NB4 (cell line): ENCODE measurements at regions not wholly inside any gene's neighbourhood (a gene's known extent, or its start where the extent isn't known, plus 50 kb on each side); places are given as distances from the start of the nearest gene placed in this dataset.

ENCODE experiments used
- DNase-seq: peaks from one replicate; pipeline ENCODE4 v3.0.0; 2010; ENCODE audit warnings: low read depth
- H3K4me3 ChIP-seq: one replicate; pipeline ENCODE4 v1.5.1; 2011; ENCODE audit warnings: mild to moderate bottlenecking, low read depth, low read length, moderate library complexity
- MYC ChIP-seq: IDR thresholded peaks from 2 replicates; pipeline ENCODE4 v1.6.1; 2011; ENCODE audit warnings: low read depth, low read length
- POLR2A ChIP-seq: IDR thresholded peaks from 2 replicates; pipeline ENCODE4 v1.6.1; 2011; ENCODE audit warnings: mild to moderate bottlenecking; ENCODE audit not compliant: insufficient read length; ENCODE audit errors: extremely low read depth
- TF ChIP-seq, protein P1 (sequence below): IDR thresholded peaks from one replicate; pipeline ENCODE4 v1.5.1; 2012; ENCODE audit warnings: low read depth, low read length
- TF ChIP-seq, protein P2 (sequence below): IDR thresholded peaks from 2 replicates; pipeline ENCODE4 v1.6.1; 2011; ENCODE audit warnings: low read depth, low read length

DNA sequence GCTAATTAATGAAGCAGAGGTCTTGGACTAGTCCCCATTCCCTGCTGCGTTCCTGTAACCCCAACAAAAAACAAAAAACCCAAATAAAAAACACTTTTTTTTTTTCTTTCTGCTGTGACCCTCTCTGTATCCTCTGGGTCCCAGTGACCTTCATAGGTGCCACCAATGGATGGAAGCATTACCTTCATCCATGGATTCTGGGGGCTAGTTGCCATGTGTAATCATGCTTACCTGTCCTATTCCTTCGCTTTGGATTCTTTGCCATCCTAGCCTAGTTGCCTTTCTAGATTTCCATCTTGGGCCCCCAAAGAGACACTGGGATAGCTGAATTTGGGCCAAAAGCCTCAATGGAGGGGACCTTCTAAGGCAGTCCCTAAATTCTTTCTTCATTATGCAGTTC is 1208.7 kb downstream of the BRINP3 start:
- DNase-seq = peak; percentile 35
- no peak for TF ChIP-seq POLR2A
- TF ChIP-seq, protein P1, sequence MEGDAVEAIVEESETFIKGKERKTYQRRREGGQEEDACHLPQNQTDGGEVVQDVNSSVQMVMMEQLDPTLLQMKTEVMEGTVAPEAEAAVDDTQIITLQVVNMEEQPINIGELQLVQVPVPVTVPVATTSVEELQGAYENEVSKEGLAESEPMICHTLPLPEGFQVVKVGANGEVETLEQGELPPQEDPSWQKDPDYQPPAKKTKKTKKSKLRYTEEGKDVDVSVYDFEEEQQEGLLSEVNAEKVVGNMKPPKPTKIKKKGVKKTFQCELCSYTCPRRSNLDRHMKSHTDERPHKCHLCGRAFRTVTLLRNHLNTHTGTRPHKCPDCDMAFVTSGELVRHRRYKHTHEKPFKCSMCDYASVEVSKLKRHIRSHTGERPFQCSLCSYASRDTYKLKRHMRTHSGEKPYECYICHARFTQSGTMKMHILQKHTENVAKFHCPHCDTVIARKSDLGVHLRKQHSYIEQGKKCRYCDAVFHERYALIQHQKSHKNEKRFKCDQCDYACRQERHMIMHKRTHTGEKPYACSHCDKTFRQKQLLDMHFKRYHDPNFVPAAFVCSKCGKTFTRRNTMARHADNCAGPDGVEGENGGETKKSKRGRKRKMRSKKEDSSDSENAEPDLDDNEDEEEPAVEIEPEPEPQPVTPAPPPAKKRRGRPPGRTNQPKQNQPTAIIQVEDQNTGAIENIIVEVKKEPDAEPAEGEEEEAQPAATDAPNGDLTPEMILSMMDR = no peak
- TF ChIP-seq MYC = no peak
- TF ChIP-seq, protein P2, sequence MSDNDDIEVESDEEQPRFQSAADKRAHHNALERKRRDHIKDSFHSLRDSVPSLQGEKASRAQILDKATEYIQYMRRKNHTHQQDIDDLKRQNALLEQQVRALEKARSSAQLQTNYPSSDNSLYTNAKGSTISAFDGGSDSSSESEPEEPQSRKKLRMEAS = no peak

DNA sequence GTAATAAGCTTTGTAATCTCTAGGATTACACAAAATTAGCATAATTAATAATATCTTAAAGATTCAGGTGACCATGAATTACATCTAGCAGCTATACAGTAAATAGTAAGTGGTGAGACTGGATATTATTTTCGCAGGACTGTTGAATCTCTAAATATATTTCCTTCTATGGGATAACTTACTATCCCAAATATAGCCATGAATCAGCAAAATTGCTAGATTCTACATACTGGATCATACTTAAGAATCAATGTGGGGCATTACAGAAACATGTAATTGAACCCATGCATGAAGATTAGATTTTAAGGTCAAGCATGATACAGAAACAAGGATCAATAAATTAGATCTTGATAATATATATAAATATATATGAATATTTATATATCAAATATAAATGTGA is 1203.4 kb downstream of the BRINP3 start:
- TF ChIP-seq, protein P1 = no peak
- TF ChIP-seq, protein P2 = no peak
- no peak overlapping the region for H3K4me3 ChIP-seq
- DNase-seq = no peak

More for the DNA sequence above, 1208.7 kb downstream of the BRINP3 start:
- H3K4me3 ChIP-seq = no peak overlapping the region

DNA sequence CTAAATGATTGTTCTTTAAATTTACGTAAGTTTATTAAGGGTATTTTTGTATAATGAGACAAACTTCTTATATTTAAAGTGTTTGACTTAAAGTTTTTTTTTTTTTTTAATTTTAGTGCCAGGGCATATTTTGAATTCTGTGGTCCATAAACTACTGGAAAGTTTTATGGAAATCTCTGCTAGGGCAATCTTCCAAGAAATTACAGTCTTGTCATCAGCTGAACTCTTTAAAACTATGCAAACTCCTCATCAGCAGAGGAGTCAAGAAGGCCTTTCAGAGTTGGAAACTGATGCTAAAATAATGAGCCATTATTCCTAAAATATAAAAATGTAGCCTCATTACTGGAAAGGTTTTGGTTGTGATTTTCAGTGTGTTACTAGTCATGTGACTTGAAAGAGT is 1201.9 kb downstream of the BRINP3 start:
- no peak overlapping the region for H3K4me3 ChIP-seq
- no peak for DNase-seq
- TF ChIP-seq, protein P2 = no peak
- TF ChIP-seq MYC (no peak), POLR2A (no peak)
- TF ChIP-seq, protein P1 = no peak

DNA sequence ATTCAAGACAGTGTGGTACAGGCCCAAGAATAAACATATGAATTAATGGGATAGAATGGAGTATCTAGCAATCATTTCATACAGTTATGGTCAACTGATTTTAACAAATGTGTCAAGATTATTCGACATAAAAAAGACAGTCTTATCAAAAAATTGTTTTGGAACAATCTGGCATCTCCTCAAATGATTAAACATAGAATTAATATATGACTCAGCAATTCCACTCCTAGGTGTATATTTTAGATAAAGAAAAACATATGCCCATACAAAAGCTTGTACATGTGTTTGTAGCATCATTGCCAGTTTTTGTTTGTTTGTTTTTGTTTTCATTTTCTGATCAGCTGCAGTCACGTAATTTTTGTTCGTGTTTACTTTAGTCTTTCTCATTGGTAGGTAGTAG is 1188.3 kb downstream of the BRINP3 start:
- H3K4me3 ChIP-seq = no peak overlapping the region
- TF ChIP-seq, protein P2 = no peak
- TF ChIP-seq POLR2A (no peak), MYC (no peak)
- TF ChIP-seq, protein P1 = no peak
- no peak for DNase-seq

DNA sequence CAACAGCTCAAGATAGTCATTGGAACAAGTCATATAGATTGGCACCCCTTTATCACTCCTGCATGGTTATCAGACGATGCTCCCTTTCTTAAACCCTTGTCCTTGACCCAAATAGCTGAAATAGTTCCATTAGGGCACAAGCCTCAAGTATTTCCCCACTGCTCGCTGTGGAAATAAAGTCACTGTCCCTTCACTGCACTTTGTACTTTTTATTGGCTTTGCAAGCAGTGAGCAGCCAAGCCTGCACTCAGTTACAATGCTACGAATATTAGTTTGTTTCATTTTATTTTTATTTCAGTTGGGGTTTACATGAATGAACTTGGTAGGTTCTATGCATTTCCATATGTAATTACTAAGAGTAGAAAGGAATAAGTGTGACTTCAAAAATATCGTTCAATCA is 1176.4 kb downstream of the BRINP3 start:
- no peak for TF ChIP-seq MYC
- TF ChIP-seq, protein P2 = no peak

DNA sequence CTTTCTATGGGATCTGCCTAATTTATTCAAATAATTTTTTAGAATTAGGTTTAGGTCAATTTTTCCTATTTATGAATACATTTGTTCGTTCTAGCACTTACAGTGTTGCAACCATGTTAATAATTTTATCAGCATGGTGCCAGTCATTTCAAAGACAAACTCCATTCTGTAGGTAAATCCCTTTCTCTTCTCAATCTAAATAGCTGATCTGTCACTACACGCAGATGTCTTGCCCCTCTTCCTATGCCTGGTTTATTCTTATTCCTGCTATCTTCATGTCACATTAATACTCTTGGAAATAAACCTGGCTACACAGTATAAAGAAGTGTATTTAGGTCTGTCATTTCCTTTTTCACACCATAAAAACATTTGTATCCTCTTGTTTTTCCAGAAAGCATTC is 1172.4 kb downstream of the BRINP3 start:
- no peak for DNase-seq
- TF ChIP-seq POLR2A = no peak
- TF ChIP-seq, protein P2 = no peak
- TF ChIP-seq, protein P1 = no peak
- TF ChIP-seq MYC = no peak
- no peak overlapping the region for H3K4me3 ChIP-seq

More for the DNA sequence above, 1176.4 kb downstream of the BRINP3 start:
- H3K4me3 ChIP-seq = no peak overlapping the region
- no peak for DNase-seq
